Gastrocnemius medialis (tissue), 4 donors: ENCODE measurements at regions not wholly inside any gene's neighbourhood (a gene's known extent, or its start where the extent isn't known, plus 50 kb on each side); places are given as distances from the start of the nearest gene placed in this dataset.

Source experiments
- ATAC-seq, 2 donors: fragments of 150-250 bp; one replicate each; pipeline ENCODE4 v1.9.1; 2016
- DNase-seq, 2 donors: peaks; one replicate each; pipeline ENCODE4 v3.0.0-alpha.2; 2019
- H3K27ac ChIP-seq, 4 donors: fragments of 200-600 bp; sonication (generic); 1 replicate in 1 of 4; 2 replicates in 3 of 4; pipeline ENCODE4 v1.5.1; 2016 to 2018; ENCODE audit warnings: mild to moderate bottlenecking in 2 of 4, moderate library complexity in 1 of 4
- H3K27me3 ChIP-seq, 3 donors: fragments of 200-600 bp; sonication (generic) in 2 of 3; 1 replicate in 1 of 3; 2 replicates in 2 of 3; pipeline versions ENCODE4 v1.5.1 to v1.6.0; 2016 to 2019; ENCODE audit warnings: mild to moderate bottlenecking in 1 of 3, moderate library complexity in 1 of 3
- H3K36me3 ChIP-seq, 2 donors: fragments of 200-600 bp; sonication (generic) in 1 of 2; one replicate each; pipeline ENCODE4 v1.5.1; 2017 to 2018
- H3K4me1 ChIP-seq, 2 donors: fragments of 200-600 bp; sonication (generic) in 1 of 2; one replicate each; pipeline ENCODE4 v1.5.1; 2016 to 2017; ENCODE audit warnings: mild to moderate bottlenecking in 2 of 2
- H3K4me3 ChIP-seq, 4 donors: fragments of 200-600 bp; sonication (generic) in 3 of 4; 1 replicate in 1 of 4; 2 replicates in 3 of 4; pipeline ENCODE4 v1.5.1; 2016 to 2019; ENCODE audit warnings: mild to moderate bottlenecking in 2 of 4
- H3K9me3 ChIP-seq, 3 donors: fragments of 200-600 bp; sonication (generic) in 2 of 3; 1 replicate in 1 of 3; 2 replicates in 2 of 3; pipeline ENCODE4 v1.5.1; 2016 to 2019
- CTCF ChIP-seq, 5 experiments: fragments of 450-650 bp in 3 of 5; fragments of 200-600 bp in 2 of 5; sonication (generic) in 2 of 5; IDR thresholded peaks in 4 of 5; conservative IDR thresholded peaks in 1 of 5; 1 replicate in 4 of 5; 2 replicates in 1 of 5; pipeline ENCODE4 v1.5.1; 2016 to 2019; ENCODE audit warnings: antibody characterized with exemption in 5 of 5, mild to moderate bottlenecking in 3 of 5, moderate library complexity in 3 of 5
- POLR2A ChIP-seq, 2 donors: fragments of 450-650 bp; IDR thresholded peaks; one replicate each; pipeline ENCODE4 v1.6.1; 2017; ENCODE audit warnings: antibody characterized with exemption in 2 of 2, mild to moderate bottlenecking in 2 of 2, moderate library complexity in 2 of 2
- in situ Hi-C, 4 donors: fragments of 200-750 bp; cut with MboI; loops; one replicate each; pipeline versions ENCODE4 v1.15.0 to v1.8.0; 2017; ENCODE audit warnings: low sequenced_read_pairs in 4 of 4
- intact Hi-C: fragments of 100-400 bp; cut with DNase I; formaldehyde crosslinking; loops from one replicate; pipeline ENCODE4 v1.15.1; 2023; ENCODE audit warnings: low total_unique reads

DNA sequence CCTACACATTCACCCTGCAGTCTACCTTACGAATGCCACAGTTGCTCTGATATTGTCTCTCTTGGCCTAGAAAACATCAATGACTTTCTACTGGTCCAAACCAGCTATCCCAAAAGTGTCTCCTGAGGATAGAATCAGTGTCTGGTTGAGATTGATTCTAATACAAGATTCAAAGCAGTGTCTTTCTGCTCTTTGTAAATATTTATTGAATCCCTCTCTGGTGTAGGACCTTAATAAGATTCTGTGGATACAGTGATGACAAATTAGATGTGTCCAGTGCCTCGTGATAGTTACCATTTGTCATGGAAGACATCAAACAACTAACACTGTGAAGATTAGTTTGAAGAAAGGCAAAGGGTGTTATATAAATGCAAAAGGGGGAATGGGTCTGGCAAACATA, 380.7 kb upstream of the TRIB2 start:
- no peaks in the 10 kb centered on the region for H3K4me1 ChIP-seq
- DNase-seq (no peak), ATAC-seq (no peak)
- intact Hi-C loops = no loop called here
- H3K27me3 ChIP-seq = no peaks in the 10 kb centered on the region
- in situ Hi-C loops = no loop called here
- no peak overlapping the region for H3K4me3 ChIP-seq
- no peaks in the 10 kb centered on the region for H3K9me3 ChIP-seq
- TF ChIP-seq POLR2A (IDR thresholded peaks at IDR 0.05) (no peak), CTCF (IDR thresholded peaks at IDR 0.05 in 4 of 5, conservative IDR thresholded peaks at IDR 0.05 in 1 of 5) (no peak)
- H3K36me3 ChIP-seq = no peaks in the 10 kb centered on the region
- H3K27ac ChIP-seq = no peak overlapping the region

DNA sequence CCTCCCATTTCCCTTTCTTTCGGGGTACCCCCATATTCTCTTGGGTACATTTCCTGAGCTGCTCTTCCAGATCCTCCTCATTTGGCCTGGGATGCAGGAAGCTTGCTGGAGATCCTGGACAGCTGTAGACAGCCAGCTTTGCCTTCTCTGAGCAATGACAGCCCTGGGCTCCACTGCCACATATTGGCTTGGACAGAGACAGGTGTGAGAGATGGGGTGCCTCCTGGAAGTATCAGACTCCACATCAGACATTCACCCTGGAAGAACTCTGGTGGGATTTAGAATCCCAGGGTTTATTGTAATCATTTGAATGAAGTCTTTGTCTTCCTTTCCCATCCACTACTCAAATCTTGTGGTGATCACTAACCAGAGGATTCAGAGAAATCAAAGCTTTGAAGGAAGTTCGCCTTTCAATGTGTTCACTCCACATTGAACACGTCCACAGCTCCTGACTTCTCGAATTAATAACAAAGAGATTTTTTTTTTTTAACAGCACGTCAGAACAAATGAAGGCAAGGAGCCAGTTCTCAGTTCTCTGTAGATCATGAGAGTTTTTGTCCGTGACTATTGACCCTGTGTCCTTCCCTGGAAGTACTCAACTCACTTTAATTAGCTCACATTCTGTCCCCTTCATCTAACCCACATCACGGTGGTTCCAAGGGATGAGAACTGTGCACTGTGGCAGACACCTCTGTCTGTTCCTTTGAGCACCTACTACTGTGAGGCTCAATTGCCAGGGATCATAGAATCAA, 377.6 kb upstream of the TRIB2 start:
- H3K4me3 ChIP-seq = no peak overlapping the region
- H3K27me3 ChIP-seq = no peaks in the 10 kb centered on the region
- TF ChIP-seq CTCF (IDR thresholded peaks at IDR 0.05 in 4 of 5, conservative IDR thresholded peaks at IDR 0.05 in 1 of 5) = no peak
- no peak for TF ChIP-seq POLR2A (IDR thresholded peaks at IDR 0.05)
- DNase-seq = no peak
- in situ Hi-C loops = no loop called here
- H3K9me3 ChIP-seq = no peaks in the 10 kb centered on the region
- ATAC-seq = no peak
- no peaks in the 10 kb centered on the region for H3K4me1 ChIP-seq
- H3K27ac ChIP-seq = no peak overlapping the region
- intact Hi-C loops = no loop called here
- no peaks in the 10 kb centered on the region for H3K36me3 ChIP-seq

DNA sequence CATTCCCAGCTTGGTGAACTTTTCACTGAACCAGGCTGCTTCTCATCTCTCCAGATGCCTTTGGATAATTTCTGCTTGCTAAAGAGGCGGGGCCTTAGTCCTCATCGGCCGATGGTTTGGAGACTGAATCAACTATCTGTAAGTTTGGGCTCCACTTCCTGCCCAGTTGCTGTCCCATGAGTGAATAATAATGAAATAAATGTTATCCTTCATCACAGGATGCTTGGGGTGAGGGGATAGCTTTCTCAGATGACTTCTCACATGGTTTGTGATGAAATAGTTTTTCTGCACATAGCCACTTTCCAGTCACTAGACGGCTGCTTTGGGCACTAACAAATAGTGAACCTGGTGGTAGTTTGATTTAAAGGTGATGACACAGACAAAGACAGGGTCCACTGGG, 376.6 kb upstream of the TRIB2 start:
- no peak for DNase-seq
- H3K4me3 ChIP-seq = no peak overlapping the region
- in situ Hi-C loops = no loop called here
- ATAC-seq = peak in 1 of 2 donors; percentile 44
- H3K27me3 ChIP-seq = no peaks in the 10 kb centered on the region
- no peak overlapping the region for H3K27ac ChIP-seq
- TF ChIP-seq CTCF (IDR thresholded peaks at IDR 0.05 in 4 of 5, conservative IDR thresholded peaks at IDR 0.05 in 1 of 5) (no peak), POLR2A (IDR thresholded peaks at IDR 0.05) (no peak)
- no peaks in the 10 kb centered on the region for H3K36me3 ChIP-seq
- no peaks in the 10 kb centered on the region for H3K4me1 ChIP-seq
- intact Hi-C loops = no loop called here
- no peaks in the 10 kb centered on the region for H3K9me3 ChIP-seq

- in situ Hi-C loops = no loop called here
- no peak for ATAC-seq
- intact Hi-C loops = no loop called here
These were observed 375.5 kb upstream of the TRIB2 start for GRCh38 chr2:12341215-12341614.

More at GRCh38 chr2:12341215-12341614, 375.5 kb upstream of the TRIB2 start:
- TF ChIP-seq POLR2A (IDR thresholded peaks at IDR 0.05) = no peak
- no peak for TF ChIP-seq CTCF (IDR thresholded peaks at IDR 0.05 in 4 of 5, conservative IDR thresholded peaks at IDR 0.05 in 1 of 5)
- Histone ChIP-seq H3K36me3 (no peaks in the 10 kb centered on the region), H3K27ac (no peak overlapping the region), H3K4me1 (no peaks in the 10 kb centered on the region), H3K9me3 (no peaks in the 10 kb centered on the region), H3K27me3 (no peaks in the 10 kb centered on the region), H3K4me3 (no peak overlapping the region)
- no peak for DNase-seq
